ENCODE measurements at regions not wholly inside any gene's neighbourhood (a gene's known extent, or its start where the extent isn't known, plus 50 kb on each side); places are given as distances from the start of the nearest gene placed in this dataset.
A peak's percentile ranks its signal among the peaks of the same experiment; 100 is the strongest.

- TF ChIP-seq, protein P1, sequence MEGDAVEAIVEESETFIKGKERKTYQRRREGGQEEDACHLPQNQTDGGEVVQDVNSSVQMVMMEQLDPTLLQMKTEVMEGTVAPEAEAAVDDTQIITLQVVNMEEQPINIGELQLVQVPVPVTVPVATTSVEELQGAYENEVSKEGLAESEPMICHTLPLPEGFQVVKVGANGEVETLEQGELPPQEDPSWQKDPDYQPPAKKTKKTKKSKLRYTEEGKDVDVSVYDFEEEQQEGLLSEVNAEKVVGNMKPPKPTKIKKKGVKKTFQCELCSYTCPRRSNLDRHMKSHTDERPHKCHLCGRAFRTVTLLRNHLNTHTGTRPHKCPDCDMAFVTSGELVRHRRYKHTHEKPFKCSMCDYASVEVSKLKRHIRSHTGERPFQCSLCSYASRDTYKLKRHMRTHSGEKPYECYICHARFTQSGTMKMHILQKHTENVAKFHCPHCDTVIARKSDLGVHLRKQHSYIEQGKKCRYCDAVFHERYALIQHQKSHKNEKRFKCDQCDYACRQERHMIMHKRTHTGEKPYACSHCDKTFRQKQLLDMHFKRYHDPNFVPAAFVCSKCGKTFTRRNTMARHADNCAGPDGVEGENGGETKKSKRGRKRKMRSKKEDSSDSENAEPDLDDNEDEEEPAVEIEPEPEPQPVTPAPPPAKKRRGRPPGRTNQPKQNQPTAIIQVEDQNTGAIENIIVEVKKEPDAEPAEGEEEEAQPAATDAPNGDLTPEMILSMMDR (IDR thresholded peaks at IDR 0.05; ENCODE audit: low read length), result 0 out of 2 replicates have a peak, but pooled peaks have one; percentile 2
- TF ChIP-seq EZH2 (optimal IDR thresholded peaks at IDR 0.05; ENCODE audit: low read depth, low read length), result no peak
Measured at GRCh38 chr3:178435575-178435974, 100.7 kb upstream of the KCNMB2 start.

Data from MM.1S (cell line).